ENCODE measurements at regions not wholly inside any gene's neighbourhood (a gene's known extent, or its start where the extent isn't known, plus 50 kb on each side); places are given as distances from the start of the nearest gene placed in this dataset.

GRCh38 chr13:71124230-71124629 lies 742.8 kb downstream of the DACH1 start:
- H3K9me3 Mint-ChIP-seq, result peaks cover 2 to 8% of the 10 kb centered on the region in 2 donors
- no peak for ATAC-seq (replicated peaks)
- no peaks in the 10 kb centered on the region for H3K36me3 Mint-ChIP-seq
- H3K4me1 Mint-ChIP-seq, result no peaks in the 10 kb centered on the region
- no peaks in the 10 kb centered on the region for H3K27me3 Mint-ChIP-seq
- DNase-seq, result no peak
- no peak overlapping the region for H3K4me3 Mint-ChIP-seq
- no peak overlapping the region for H3K27ac Mint-ChIP-seq

GRCh38 chr13:71118779-71119364 lies 748.1 kb downstream of the DACH1 start:
- H3K27ac Mint-ChIP-seq, result no peak overlapping the region
- peaks cover 0 to 2% of the 10 kb centered on the region in 2 donors for H3K9me3 Mint-ChIP-seq
- no peaks in the 10 kb centered on the region for H3K36me3 Mint-ChIP-seq
- DNase-seq (no peak), ATAC-seq (replicated peaks) (no peak)
- no peaks in the 10 kb centered on the region for H3K27me3 Mint-ChIP-seq
- H3K4me1 Mint-ChIP-seq, result no peaks in the 10 kb centered on the region
- no peak overlapping the region for H3K4me3 Mint-ChIP-seq

- DNase-seq (no peak), ATAC-seq (replicated peaks) (no peak)
- Mint-ChIP-seq H3K27me3 (no peaks in the 10 kb centered on the region), H3K4me3 (no peak overlapping the region), H3K4me1 (no peaks in the 10 kb centered on the region), H3K36me3 (no peaks in the 10 kb centered on the region), H3K27ac (no peak overlapping the region), H3K9me3 (peaks cover 0 to 2% of the 10 kb centered on the region in 2 donors)
Measured at GRCh38 chr13:71117920-71118319, 749.1 kb downstream of the DACH1 start.

- Mint-ChIP-seq H3K27ac (no peak overlapping the region), H3K36me3 (no peaks in the 10 kb centered on the region), H3K4me3 (no peak overlapping the region), H3K9me3 (peaks cover 0 to 2% of the 10 kb centered on the region in 2 donors), H3K27me3 (no peaks in the 10 kb centered on the region), H3K4me1 (no peaks in the 10 kb centered on the region)
- ATAC-seq (replicated peaks), result no peak
- DNase-seq, result no peak
Measured at GRCh38 chr13:71115301-71115700, 751.7 kb downstream of the DACH1 start.

- peaks cover 3 to 7% of the 10 kb centered on the region in 2 donors for H3K9me3 Mint-ChIP-seq
- ATAC-seq (replicated peaks) (no peak), DNase-seq (no peak)
- H3K27ac Mint-ChIP-seq, result no peak overlapping the region
- H3K4me1 Mint-ChIP-seq, result no peaks in the 10 kb centered on the region
- H3K36me3 Mint-ChIP-seq, result no peaks in the 10 kb centered on the region
- no peak overlapping the region for H3K4me3 Mint-ChIP-seq
- no peaks in the 10 kb centered on the region for H3K27me3 Mint-ChIP-seq
Measured at GRCh38 chr13:71096421-71096820, 770.6 kb downstream of the DACH1 start.

GRCh38 chr13:71090990-71091389 lies 776.0 kb downstream of the DACH1 start:
- Mint-ChIP-seq H3K27ac (no peak overlapping the region), H3K4me3 (no peak overlapping the region), H3K27me3 (no peaks in the 10 kb centered on the region), H3K4me1 (no peaks in the 10 kb centered on the region), H3K9me3 (peaks cover under 1 to 5% of the 10 kb centered on the region in 2 donors), H3K36me3 (no peaks in the 10 kb centered on the region)
- ATAC-seq (replicated peaks) (no peak), DNase-seq (no peak)

- Mint-ChIP-seq H3K36me3 (no peaks in the 10 kb centered on the region), H3K27ac (no peak overlapping the region), H3K9me3 (peaks cover 0 to 3% of the 10 kb centered on the region in 2 donors), H3K4me3 (no peak overlapping the region), H3K4me1 (no peaks in the 10 kb centered on the region), H3K27me3 (no peaks in the 10 kb centered on the region)
- ATAC-seq (replicated peaks), result no peak
- no peak for DNase-seq
Measured at GRCh38 chr13:71089056-71089455, 777.9 kb downstream of the DACH1 start.

GRCh38 chr13:71087432-71087831 lies 779.6 kb downstream of the DACH1 start:
- H3K27ac Mint-ChIP-seq, result no peak overlapping the region
- DNase-seq (no peak), ATAC-seq (replicated peaks) (no peak)
- H3K4me1 Mint-ChIP-seq, result no peaks in the 10 kb centered on the region
- no peak overlapping the region for H3K4me3 Mint-ChIP-seq
- H3K36me3 Mint-ChIP-seq, result no peaks in the 10 kb centered on the region
- H3K9me3 Mint-ChIP-seq, result peaks cover 0 to 3% of the 10 kb centered on the region in 2 donors
- H3K27me3 Mint-ChIP-seq, result no peaks in the 10 kb centered on the region

- ATAC-seq (replicated peaks), result no peak
- H3K27me3 Mint-ChIP-seq, result no peaks in the 10 kb centered on the region
- no peaks in the 10 kb centered on the region for H3K36me3 Mint-ChIP-seq
- H3K4me1 Mint-ChIP-seq, result no peaks in the 10 kb centered on the region
- peaks cover 0 to 3% of the 10 kb centered on the region in 2 donors for H3K9me3 Mint-ChIP-seq
- H3K4me3 Mint-ChIP-seq, result no peak overlapping the region
- H3K27ac Mint-ChIP-seq, result no peak overlapping the region
- no peak for DNase-seq
Measured at GRCh38 chr13:71087006-71087405, 780.0 kb downstream of the DACH1 start.

- H3K4me1 Mint-ChIP-seq, result no peaks in the 10 kb centered on the region
- H3K27ac Mint-ChIP-seq, result no peak overlapping the region
- no peak for DNase-seq
- peaks cover 0 to 3% of the 10 kb centered on the region in 2 donors for H3K9me3 Mint-ChIP-seq
- H3K27me3 Mint-ChIP-seq, result no peaks in the 10 kb centered on the region
- no peaks in the 10 kb centered on the region for H3K36me3 Mint-ChIP-seq
- H3K4me3 Mint-ChIP-seq, result no peak overlapping the region
- no peak for ATAC-seq (replicated peaks)
Measured at GRCh38 chr13:71082631-71083030, 784.4 kb downstream of the DACH1 start.

GRCh38 chr13:71079638-71080037 lies 787.4 kb downstream of the DACH1 start:
- Mint-ChIP-seq H3K9me3 (no peaks in the 10 kb centered on the region), H3K4me3 (no peak overlapping the region), H3K4me1 (no peaks in the 10 kb centered on the region), H3K27me3 (no peaks in the 10 kb centered on the region), H3K27ac (no peak overlapping the region), H3K36me3 (no peaks in the 10 kb centered on the region)
- ATAC-seq (replicated peaks), result no peak
- no peak for DNase-seq

GRCh38 chr13:71068041-71068440 lies 799.0 kb downstream of the DACH1 start:
- no peak for DNase-seq
- no peak for ATAC-seq (replicated peaks)
- no peaks in the 10 kb centered on the region for H3K4me1 Mint-ChIP-seq
- no peak overlapping the region for H3K27ac Mint-ChIP-seq
- H3K4me3 Mint-ChIP-seq, result no peak overlapping the region
- H3K27me3 Mint-ChIP-seq, result no peaks in the 10 kb centered on the region
- peaks cover 0 to 9% of the 10 kb centered on the region in 2 donors for H3K9me3 Mint-ChIP-seq
- no peaks in the 10 kb centered on the region for H3K36me3 Mint-ChIP-seq

- ATAC-seq (replicated peaks) (peak in 1 of 2 donors; percentile 19), DNase-seq (no peak)
- Mint-ChIP-seq H3K4me3 (no peak overlapping the region), H3K4me1 (no peaks in the 10 kb centered on the region), H3K27me3 (no peaks in the 10 kb centered on the region), H3K9me3 (peaks cover 4 to 13% of the 10 kb centered on the region in 2 donors), H3K36me3 (no peaks in the 10 kb centered on the region), H3K27ac (no peak overlapping the region)
Measured at GRCh38 chr13:71067165-71067815, 799.7 kb downstream of the DACH1 start.

GRCh38 chr13:71056581-71056980 lies 810.4 kb downstream of the DACH1 start:
- Mint-ChIP-seq H3K4me3 (no peak overlapping the region), H3K4me1 (peaks cover 0 to 8% of the 10 kb centered on the region in 2 donors), H3K27ac (no peak overlapping the region), H3K36me3 (no peaks in the 10 kb centered on the region), H3K27me3 (no peaks in the 10 kb centered on the region), H3K9me3 (peaks cover 7 to 9% of the 10 kb centered on the region in 2 donors)
- no peak for ATAC-seq (replicated peaks)
- DNase-seq, result no peak

GRCh38 chr13:71055644-71056043 lies 811.4 kb downstream of the DACH1 start:
- Mint-ChIP-seq H3K4me1 (peaks cover 0 to 8% of the 10 kb centered on the region in 2 donors), H3K36me3 (no peaks in the 10 kb centered on the region), H3K4me3 (no peak overlapping the region), H3K27ac (no peak overlapping the region), H3K9me3 (peaks cover 6 to 7% of the 10 kb centered on the region in 2 donors), H3K27me3 (no peaks in the 10 kb centered on the region)
- DNase-seq (no peak), ATAC-seq (replicated peaks) (no peak)

Measured in stimulated activated naive B cell treated with anti-CD40 and anti-IgM and Interleukin-4, amounts not matched to agents 10 μg/mL and 1 μg/mL and 100 μg/mL, for 72 hours (primary cell).